HepG2 (cell line): ENCODE measurements at regions not wholly inside any gene's neighbourhood (a gene's known extent, or its start where the extent isn't known, plus 50 kb on each side); places are given as distances from the start of the nearest gene placed in this dataset.

Experiments used
- EZH2 ChIP-seq: conservative IDR thresholded peaks from 2 replicates; pipeline ENCODE4 v1.6.1; 2012; ENCODE audit warnings: mild to moderate bottlenecking, low read depth, low read length, moderate library complexity
- GTF2F1 ChIP-seq: fragments of 150-350 bp; IDR thresholded peaks from 2 replicates; pipeline ENCODE4 v1.6.1; 2014; ENCODE audit warnings: low read length
- JUNB ChIP-seq: sonication (generic); formaldehyde crosslinking; IDR thresholded peaks from 2 replicates; pipeline ENCODE4 v1.8.0; 2022; ENCODE audit warnings: missing genetic modification reagents, mild to moderate bottlenecking, borderline replicate concordance
- NFYB ChIP-seq: sonication (generic); formaldehyde crosslinking; IDR thresholded peaks from 2 replicates; pipeline ENCODE4 v1.4.0; 2020; ENCODE audit warnings: missing genetic modification reagents
- POLR2AphosphoS5 ChIP-seq: IDR thresholded peaks from 2 replicates; pipeline ENCODE4 v1.6.1; 2012; ENCODE audit warnings: low read depth, low read length
- RFX3 ChIP-seq: IDR thresholded peaks from 2 replicates; pipeline ENCODE4 v1.6.1; 2016; ENCODE audit warnings: missing biosample characterization, missing genetic modification reagents
- RNF2 ChIP-seq: fragments of 450-650 bp; conservative IDR thresholded peaks from 2 replicates; pipeline ENCODE4 v1.6.1; 2016; ENCODE audit warnings: low read depth
- TF ChIP-seq, protein P1 (sequence below): sonication (generic); formaldehyde crosslinking; IDR thresholded peaks from 2 replicates; pipeline ENCODE4 v1.4.0; 2020; ENCODE audit warnings: missing genetic modification reagents

- no peak for TF ChIP-seq GTF2F1
- TF ChIP-seq, protein P1, sequence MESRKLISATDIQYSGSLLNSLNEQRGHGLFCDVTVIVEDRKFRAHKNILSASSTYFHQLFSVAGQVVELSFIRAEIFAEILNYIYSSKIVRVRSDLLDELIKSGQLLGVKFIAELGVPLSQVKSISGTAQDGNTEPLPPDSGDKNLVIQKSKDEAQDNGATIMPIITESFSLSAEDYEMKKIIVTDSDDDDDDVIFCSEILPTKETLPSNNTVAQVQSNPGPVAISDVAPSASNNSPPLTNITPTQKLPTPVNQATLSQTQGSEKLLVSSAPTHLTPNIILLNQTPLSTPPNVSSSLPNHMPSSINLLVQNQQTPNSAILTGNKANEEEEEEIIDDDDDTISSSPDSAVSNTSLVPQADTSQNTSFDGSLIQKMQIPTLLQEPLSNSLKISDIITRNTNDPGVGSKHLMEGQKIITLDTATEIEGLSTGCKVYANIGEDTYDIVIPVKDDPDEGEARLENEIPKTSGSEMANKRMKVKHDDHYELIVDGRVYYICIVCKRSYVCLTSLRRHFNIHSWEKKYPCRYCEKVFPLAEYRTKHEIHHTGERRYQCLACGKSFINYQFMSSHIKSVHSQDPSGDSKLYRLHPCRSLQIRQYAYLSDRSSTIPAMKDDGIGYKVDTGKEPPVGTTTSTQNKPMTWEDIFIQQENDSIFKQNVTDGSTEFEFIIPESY (CRISPR knock-in tag), result no peak
- no peak for TF ChIP-seq RNF2
- TF ChIP-seq NFYB, result no peak
- TF ChIP-seq JUNB (CRISPR knock-in tag), result no peak
- TF ChIP-seq EZH2, result no peak
- no peak for TF ChIP-seq RFX3 (CRISPR knock-in tag)
- TF ChIP-seq POLR2AphosphoS5, result no peak
Measured at GRCh38 chr10:23517155-23517554, 78.3 kb downstream of the OTUD1 start.
